Neural cell (in vitro differentiated cells): ENCODE measurements at regions not wholly inside any gene's neighbourhood (a gene's known extent, or its start where the extent isn't known, plus 50 kb on each side); places are given as distances from the start of the nearest gene placed in this dataset.

Experiments used
- H2AFZ ChIP-seq: fragments of 200-600, 300-800 bp; sonication (generic), shearing (Covaris generic); 2 replicates; pipeline ENCODE4 v1.6.0; 2014; ENCODE audit warnings: low read depth, mild to moderate bottlenecking, antibody characterized with exemption, low read length, moderate library complexity
- H3F3A ChIP-seq: fragments of 200-600 bp; shearing (Covaris generic); 2 replicates; pipeline ENCODE4 v1.6.1; 2016; ENCODE audit warnings: mild to moderate bottlenecking, moderate library complexity, mixed read lengths, antibody characterized with exemption, low read length; ENCODE audit not compliant: insufficient read depth, poor library complexity, severe bottlenecking
- H3K27ac ChIP-seq: fragments of 200-600, 300-800 bp; sonication (generic), shearing (Covaris generic); 2 replicates; pipeline ENCODE4 v1.5.1; 2014; ENCODE audit warnings: mild to moderate bottlenecking, low read length, moderate library complexity
- H3K27me3 ChIP-seq: fragments of 300-800, 200-600 bp; sonication (generic), shearing (Covaris generic); 2 replicates; pipeline ENCODE4 v1.6.0; 2014; ENCODE audit warnings: mild to moderate bottlenecking, low read depth, low read length, moderate library complexity; ENCODE audit not compliant: insufficient read depth
- H3K36me3 ChIP-seq: fragments of 300-800, 200-600 bp; sonication (generic), shearing (Covaris generic); 2 replicates; pipeline ENCODE4 v1.5.1; 2014; ENCODE audit warnings: mild to moderate bottlenecking, antibody characterized with exemption, low read length, moderate library complexity; ENCODE audit not compliant: insufficient read depth
- H3K4me2 ChIP-seq: fragments of 300-800, 200-600 bp; sonication (generic), shearing (Covaris generic); 2 replicates; pipeline ENCODE4 v1.6.0; 2014; ENCODE audit warnings: mild to moderate bottlenecking, low read length
- H3K4me3 ChIP-seq: fragments of 300-800, 200-600 bp; sonication (generic), shearing (Covaris generic); 2 replicates; pipeline ENCODE4 v1.5.1; 2014; ENCODE audit warnings: mild to moderate bottlenecking, low read length, moderate library complexity
- H3K79me2 ChIP-seq: fragments of 200-600 bp; shearing (Covaris generic); replicated peaks from 2 replicates; pipeline ENCODE4 v1.6.0; 2014; ENCODE audit warnings: mild to moderate bottlenecking, low read length, moderate library complexity; ENCODE audit not compliant: insufficient read depth
- H3K9ac ChIP-seq: fragments of 300-800, 200-600 bp; sonication (generic), shearing (Covaris generic); 2 replicates; pipeline ENCODE4 v1.6.1; 2016; ENCODE audit warnings: mild to moderate bottlenecking, low read length, mixed read lengths
- H3K9me2 ChIP-seq: fragments of 200-600 bp; shearing (Covaris generic); 2 replicates; pipeline ENCODE4 v1.6.1; 2016; ENCODE audit warnings: mild to moderate bottlenecking, low read length, mixed read lengths; ENCODE audit not compliant: insufficient read depth
- H3K9me3 ChIP-seq: fragments of 200-600, 300-800 bp; sonication (generic), shearing (Covaris generic); 2 replicates; pipeline ENCODE4 v1.6.1; 2016; ENCODE audit warnings: mild to moderate bottlenecking, mixed run types, low read length, moderate library complexity, mixed read lengths
- H4K20me1 ChIP-seq: fragments of 200-600 bp; shearing (Covaris generic); 2 replicates; pipeline ENCODE4 v1.6.1; 2016; ENCODE audit warnings: mild to moderate bottlenecking, mixed run types; ENCODE audit not compliant: insufficient read depth
- CTCF ChIP-seq: fragments of 450-650 bp; IDR thresholded peaks from 2 replicates; pipeline ENCODE4 v1.5.1; 2014; ENCODE audit warnings: antibody characterized with exemption, mild to moderate bottlenecking, moderate library complexity; ENCODE audit not compliant: poor library complexity, severe bottlenecking
- EP300 ChIP-seq: fragments of 450-650 bp; conservative IDR thresholded peaks from 2 replicates; pipeline ENCODE4 v1.6.1; 2014; ENCODE audit warnings: antibody characterized with exemption, mild to moderate bottlenecking, moderate library complexity; ENCODE audit not compliant: poor library complexity, severe bottlenecking
- EZH2 ChIP-seq: fragments of 200-600, 300-800 bp; shearing (Covaris generic), sonication (generic); IDR thresholded peaks from 2 replicates; pipeline ENCODE4 v1.6.1; 2014; ENCODE audit warnings: antibody characterized with exemption, low read length, borderline replicate concordance, mild to moderate bottlenecking; ENCODE audit not compliant: insufficient read depth, poor library complexity, severe bottlenecking
- MXI1 ChIP-seq: fragments of 450-650 bp; conservative IDR thresholded peaks from 2 replicates; pipeline ENCODE4 v1.6.1; 2014; ENCODE audit warnings: antibody characterized with exemption, mild to moderate bottlenecking; ENCODE audit not compliant: poor library complexity, severe bottlenecking
- POLR2AphosphoS5 ChIP-seq: IDR thresholded peaks from 2 replicates; pipeline ENCODE4 v1.6.1; 2012
- RAD21 ChIP-seq: fragments of 450-650 bp; conservative IDR thresholded peaks from 2 replicates; pipeline ENCODE4 v1.6.1; 2014; ENCODE audit warnings: antibody characterized with exemption, mild to moderate bottlenecking, moderate library complexity
- REST ChIP-seq: IDR thresholded peaks from 2 replicates; pipeline ENCODE4 v1.6.1; 2012; ENCODE audit warnings: borderline replicate concordance
- SMC3 ChIP-seq: fragments of 450-650 bp; conservative IDR thresholded peaks from 2 replicates; pipeline ENCODE4 v1.6.1; 2014; ENCODE audit warnings: antibody characterized with exemption, mild to moderate bottlenecking, moderate library complexity; ENCODE audit not compliant: poor library complexity
- TAF1 ChIP-seq: IDR thresholded peaks from 2 replicates; pipeline ENCODE4 v1.6.1; 2012; ENCODE audit warnings: low read depth
- small RNA-seq, 3 experiments: library from RNA; depleted of rRNA; stranded (forward); fragments of <200 nt; gene quantifications; one replicate each; pipeline ENCODE3, GENCODE V24; 2012

- no peak overlapping the region for H2AFZ ChIP-seq
- no peaks in the 10 kb centered on the region for H3K27me3 ChIP-seq
- H3K36me3 ChIP-seq, result no peaks in the 10 kb centered on the region
- no peaks in the 10 kb centered on the region for H3K79me2 ChIP-seq
- H3K9me2 ChIP-seq, result no peaks in the 10 kb centered on the region
- no peaks in the 10 kb centered on the region for H4K20me1 ChIP-seq
- TF ChIP-seq TAF1 (no peak), CTCF (no peak), RAD21 (no peak), SMC3 (no peak), REST (no peak), MXI1 (no peak), EZH2 (no peak), EP300 (no peak), POLR2AphosphoS5 (no peak)
- no peak overlapping the region for H3K4me3 ChIP-seq
- H3F3A ChIP-seq, result no peaks in the 10 kb centered on the region
- no peak overlapping the region for H3K4me2 ChIP-seq
- no peak overlapping the region for H3K9ac ChIP-seq
- no peaks in the 10 kb centered on the region for H3K9me3 ChIP-seq
- no peak overlapping the region for H3K27ac ChIP-seq
Measured at GRCh38 chrX:100070334-100070849, 339.7 kb downstream of the PCDH19 start.

GRCh38 chrX:100048156-100048555, 361.9 kb downstream of the PCDH19 start:
- Histone ChIP-seq H3K4me3 (no peak overlapping the region), H3F3A (no peaks in the 10 kb centered on the region), H3K27ac (no peak overlapping the region), H2AFZ (no peak overlapping the region), H3K4me2 (no peak overlapping the region), H3K9me2 (no peaks in the 10 kb centered on the region), H3K36me3 (no peaks in the 10 kb centered on the region), H3K79me2 (no peaks in the 10 kb centered on the region), H3K9me3 (no peaks in the 10 kb centered on the region), H3K9ac (no peak overlapping the region), H3K27me3 (no peaks in the 10 kb centered on the region), H4K20me1 (no peaks in the 10 kb centered on the region)
- no peak for TF ChIP-seq MXI1
- no peak for TF ChIP-seq EZH2
- TF ChIP-seq TAF1, result no peak
- no peak for TF ChIP-seq EP300

Small RNAs in the stretch of these regions (small RNA-seq; reads per million reads assigned to genes)
- gene RF00402, result 0 reads per million in 3 experiments
